GM19397 (cell line): ENCODE measurements at regions not wholly inside any gene's neighbourhood (a gene's known extent, or its start where the extent isn't known, plus 50 kb on each side); places are given as distances from the start of the nearest gene placed in this dataset.

ENCODE experiments used
- ATAC-seq: cut with Tn5 transposase; IDR thresholded peaks from one replicate; pipeline ENCODE4 v1.9.1; 2021; ENCODE audit warnings: mild to moderate bottlenecking, moderate library complexity; ENCODE audit not compliant: unreplicated experiment

DNA sequence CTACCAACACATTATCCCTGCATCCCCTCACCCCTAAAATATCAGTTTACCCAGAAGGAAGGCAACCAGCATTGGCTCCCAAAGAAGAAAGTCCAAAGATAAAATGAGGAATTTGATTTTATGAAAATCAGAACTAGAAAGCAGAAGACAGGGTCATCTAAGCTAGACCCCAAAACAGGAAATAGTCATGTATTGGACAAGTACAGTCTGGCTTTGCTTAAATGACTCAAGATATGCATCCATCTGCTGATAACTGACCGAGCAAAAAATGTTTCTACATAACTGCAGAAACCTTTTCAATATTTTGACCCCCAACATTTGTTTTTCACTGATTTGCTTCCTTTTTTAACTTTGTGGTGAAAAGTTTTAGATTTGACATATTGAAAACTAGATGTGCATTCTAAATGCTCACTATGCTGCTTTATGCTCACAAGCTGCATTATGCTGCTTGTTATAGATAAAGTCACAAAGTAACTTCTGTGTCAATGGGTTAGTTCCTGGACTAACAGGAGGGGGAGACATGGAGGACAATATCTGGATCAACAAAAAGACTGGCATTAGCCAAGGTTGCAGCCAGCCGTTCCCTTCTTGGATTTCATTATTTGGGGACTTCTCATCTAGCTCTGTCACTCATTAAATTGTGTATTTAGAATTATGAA is 227.0 kb downstream of the INHBA start:
- no peak for ATAC-seq

DNA sequence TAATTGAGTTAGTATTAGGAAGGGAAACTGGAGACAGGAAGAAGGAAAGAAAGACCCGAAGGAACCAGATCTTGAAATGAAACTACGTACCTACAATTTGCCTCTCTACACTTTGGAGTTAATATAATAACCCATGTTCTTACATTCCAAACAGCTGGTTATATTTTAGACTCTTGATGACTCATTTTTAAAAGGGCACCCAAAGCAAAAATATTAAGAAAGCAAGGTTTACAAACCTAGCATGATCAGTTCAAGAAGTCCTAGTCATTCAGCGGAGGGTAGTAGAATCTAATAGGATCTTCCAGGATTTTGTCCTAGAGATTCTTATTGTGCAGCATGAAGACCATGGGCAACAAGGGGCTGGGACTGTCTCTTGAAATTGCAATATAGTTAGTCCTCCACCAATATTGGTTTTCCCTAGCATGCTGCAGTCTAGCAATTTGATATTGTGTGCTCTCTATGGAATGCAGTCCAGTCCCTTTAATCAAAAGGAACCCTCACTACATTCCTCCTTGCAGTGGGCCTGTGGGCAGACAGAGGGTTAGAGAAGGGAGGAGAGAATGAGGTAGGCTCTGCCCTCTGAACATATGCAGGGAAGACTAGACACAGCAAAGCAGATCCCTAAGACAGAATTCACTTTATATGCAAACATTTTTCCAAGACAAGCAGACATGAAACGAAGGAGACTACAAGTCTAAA is 230.3 kb downstream of the INHBA start:
- ATAC-seq, result no peak

DNA sequence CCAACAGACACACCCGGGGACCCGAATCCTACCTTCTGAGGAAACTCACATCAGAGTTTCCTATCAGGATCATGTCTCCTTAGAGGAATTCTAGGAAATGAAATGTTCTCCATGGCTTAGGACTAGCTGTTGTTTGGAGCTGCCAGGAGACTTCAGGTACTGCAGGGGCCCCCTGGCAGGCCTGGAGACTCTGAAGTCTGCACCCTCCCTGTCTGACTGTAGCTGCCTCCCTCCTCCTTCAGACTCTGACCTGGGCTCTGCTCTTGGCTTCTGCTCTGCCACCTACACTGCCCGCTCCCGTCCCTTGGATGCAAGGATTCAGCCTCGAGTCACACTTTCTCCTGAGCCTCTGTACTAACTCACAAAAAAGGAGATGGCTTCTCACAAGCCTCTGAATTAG is 232.8 kb downstream of the INHBA start:
- no peak for ATAC-seq

DNA sequence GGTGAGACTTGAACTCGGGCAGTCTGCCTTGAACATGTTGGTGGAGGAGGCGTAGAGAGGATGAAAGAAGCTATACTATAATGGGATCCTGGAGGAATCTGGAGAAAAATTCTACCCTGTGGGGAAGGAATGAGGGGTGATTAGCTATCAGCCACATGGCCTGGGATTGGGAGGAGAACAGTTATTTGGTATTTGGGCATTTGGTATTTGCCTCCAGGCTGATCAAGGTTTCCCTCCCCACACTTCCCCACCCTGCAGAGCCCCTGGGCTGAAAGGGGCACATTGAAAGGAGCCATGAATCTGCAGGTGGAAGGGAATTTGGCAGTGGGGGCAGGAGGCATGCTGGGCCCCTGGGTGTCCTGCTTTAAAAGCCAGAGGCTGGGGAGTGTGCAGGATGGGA is 235.3 kb downstream of the INHBA start:
- no peak for ATAC-seq

DNA sequence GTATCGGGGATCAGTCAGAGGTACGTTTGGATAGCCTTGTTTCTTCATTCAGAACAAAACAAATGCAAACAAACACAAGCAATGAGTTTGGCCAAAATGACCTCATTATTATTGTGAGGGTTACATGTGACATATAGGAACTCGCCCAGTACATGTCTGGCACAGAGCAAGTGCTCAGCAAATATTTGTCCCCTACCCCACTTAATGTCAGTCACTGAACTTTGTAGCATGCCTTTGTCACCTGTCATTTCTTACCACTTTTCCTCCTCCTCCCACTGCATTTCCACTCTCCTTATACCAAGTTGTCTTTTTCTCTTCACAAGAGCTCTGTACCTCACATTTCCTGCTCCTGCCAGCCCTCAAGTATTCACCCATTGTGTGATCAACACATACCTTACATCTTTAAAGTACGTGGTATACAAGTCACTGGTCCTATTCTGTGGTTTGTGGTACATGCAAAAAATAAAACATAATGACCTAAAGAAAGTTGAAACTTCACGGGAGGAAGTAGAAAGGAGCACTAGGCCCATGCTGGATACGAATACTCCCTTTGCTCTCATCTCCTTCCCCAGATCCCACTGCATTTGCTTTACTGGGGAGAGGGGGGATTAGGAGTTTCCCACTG is 236.0 kb downstream of the INHBA start:
- no peak for ATAC-seq

DNA sequence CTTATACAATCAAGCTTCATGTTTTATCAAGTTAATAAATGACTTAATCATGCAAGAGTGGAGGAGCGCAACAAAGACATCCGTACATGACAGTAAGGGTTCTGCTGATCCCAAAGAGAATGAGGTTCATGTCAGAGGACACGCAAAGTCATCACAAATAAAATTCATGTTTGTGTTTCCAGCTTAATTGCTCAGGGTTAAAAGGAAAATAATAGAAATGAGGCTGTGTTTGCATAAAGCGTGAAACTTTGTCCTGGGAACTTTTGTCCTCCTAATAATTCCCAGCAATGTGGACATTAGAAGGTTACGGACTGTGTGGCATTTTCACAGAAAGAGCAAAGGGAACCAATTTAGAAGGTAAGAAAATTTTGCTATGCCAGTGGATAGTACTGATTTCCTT is 237.3 kb downstream of the INHBA start:
- ATAC-seq, result no peak

DNA sequence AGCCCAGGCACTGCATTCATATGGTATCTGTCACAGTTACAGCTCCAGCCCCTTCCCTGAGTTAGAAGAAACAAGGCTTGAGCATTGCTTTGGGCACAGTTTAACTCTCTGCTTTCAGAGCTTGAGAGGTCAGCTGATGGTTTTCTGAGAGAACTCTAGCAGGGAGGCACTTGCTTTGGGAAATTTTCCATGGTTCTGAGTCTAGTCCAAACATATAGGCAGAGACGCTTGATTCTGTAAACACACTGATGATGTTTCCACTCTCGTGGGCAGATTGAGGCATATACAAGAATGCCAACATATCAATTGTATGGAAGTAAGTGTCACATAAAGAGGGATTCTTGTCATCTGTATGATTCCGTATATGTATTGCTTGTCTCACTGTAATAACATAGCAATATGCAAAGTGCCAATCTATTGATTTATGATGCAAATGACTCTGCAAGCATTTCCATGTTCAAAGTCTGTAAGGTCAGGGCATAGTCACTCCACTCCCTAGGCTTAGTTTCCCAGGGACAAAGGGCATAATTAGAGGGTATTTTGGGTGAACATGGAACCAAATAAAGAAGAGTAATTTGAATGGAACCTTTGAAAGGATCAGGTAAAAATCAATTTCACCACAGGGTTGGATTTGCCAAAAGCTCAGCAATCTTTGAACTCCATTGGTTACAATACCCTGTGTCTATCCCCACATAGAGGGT is 239.0 kb downstream of the INHBA start:
- ATAC-seq, result no peak

DNA sequence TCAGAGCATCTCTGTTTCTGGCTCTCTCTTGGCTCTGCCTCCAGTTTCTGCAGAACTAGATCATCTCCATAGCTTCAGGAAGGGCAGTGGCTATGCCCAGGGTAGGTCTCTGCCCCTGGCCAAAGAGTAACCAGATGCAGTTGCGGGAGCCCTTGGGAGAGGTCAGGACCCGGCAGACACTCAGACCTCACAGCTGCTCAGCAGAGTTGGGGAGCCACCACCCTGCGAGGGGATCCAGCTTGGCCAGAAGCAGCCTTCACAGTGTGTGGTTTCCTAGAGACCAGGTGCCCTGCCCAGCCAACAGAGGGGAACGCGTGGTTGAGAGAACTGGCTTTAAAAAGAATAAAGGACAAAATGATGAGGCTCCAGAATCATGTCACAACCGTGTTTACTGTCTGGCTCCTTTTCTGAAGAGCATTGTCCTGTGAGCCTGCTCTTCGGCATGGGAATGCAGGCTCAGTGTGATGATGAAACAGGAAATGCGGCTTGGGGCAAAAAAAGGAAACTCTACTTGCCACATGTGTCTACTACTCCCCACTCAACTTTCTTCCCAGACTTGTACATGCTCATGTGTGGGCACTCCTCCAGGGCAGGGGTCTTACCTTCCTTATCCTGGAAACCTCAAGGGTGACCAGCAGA is 243.1 kb downstream of the INHBA start:
- ATAC-seq, result no peak

DNA sequence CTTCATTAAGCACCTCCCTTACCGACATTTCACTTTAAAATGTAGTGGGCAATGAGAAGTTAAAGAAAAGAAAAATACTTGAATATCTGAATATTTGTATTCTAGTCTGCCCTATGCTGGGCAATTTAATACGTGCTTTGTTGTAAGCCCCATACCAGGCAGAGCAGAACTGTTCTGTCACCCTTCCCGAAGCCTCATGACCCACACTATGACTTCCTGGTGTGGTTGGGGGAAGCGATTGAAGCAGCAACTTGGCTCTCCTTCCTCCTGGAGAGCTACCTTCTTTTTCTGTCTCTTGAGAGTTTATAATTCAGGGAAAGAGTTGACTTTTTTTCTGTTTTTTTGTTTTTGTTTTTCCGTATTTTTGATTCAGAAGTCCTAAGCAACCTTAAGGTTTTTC is 243.7 kb downstream of the INHBA start:
- no peak for ATAC-seq

DNA sequence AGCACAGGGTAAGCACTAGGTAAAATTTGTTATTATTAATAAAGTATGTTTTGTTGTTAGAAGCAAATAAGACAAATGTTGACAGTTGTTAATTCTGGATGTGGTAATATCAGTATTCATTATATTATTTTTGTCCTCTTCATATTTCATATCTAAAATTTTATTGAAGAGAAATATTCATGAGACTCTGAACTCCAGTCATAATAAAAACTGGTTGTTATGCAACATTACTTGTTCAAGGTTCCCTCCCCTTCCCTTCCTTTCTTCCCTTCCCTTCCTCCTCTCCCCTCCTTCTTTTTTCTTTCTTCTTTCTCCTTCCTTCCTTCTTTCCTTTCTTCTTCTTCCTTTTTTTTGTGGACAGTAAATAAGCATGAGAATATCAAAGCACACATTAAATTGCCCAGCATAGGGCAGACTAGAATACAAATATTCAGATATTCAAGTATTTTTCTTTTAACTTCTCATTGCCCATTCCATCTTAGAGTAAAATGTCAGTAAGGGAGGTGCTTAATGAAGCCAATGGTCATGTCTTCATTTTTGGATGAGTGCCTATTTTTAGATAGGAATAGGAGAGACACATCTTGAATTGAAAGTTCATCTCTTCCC is 245.0 kb downstream of the INHBA start:
- ATAC-seq, result no peak

DNA sequence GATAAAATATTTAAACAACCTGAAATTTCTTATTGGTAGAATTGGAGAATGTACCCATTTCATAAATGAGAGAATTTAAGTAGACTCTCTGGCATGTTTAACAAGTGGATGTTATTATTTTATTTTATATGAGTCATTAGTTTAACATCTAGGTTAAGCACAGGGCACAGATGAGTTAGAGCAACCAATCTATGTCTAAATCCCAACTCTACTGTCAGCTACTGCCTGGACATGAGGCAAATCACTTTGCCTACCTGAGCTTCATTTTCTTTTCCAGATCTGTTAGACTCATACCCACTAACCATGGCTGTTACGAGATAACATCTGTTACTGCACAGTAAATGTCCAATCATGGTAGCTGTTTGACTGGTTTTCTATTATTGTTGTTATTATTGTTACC is 251.1 kb downstream of the INHBA start:
- no peak for ATAC-seq

DNA sequence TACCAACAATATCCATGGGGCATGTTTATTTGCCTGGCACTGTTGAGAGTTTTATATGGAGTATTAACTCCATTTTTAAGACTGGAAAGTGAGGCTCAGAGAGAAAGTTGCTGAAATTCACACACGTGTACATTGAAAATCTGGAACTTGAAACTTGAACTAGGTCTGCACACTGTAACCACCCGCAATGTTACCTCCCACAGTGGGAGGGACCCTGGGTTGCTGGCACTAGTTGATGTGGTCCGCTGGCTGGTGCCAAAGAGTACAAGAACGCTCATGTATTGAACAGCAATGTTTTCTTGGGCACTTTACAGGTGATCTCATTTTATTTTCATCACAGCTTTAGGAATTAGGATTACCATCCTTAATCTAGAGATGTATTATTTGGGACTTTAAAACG is 253.2 kb downstream of the INHBA start:
- ATAC-seq, result no peak

DNA sequence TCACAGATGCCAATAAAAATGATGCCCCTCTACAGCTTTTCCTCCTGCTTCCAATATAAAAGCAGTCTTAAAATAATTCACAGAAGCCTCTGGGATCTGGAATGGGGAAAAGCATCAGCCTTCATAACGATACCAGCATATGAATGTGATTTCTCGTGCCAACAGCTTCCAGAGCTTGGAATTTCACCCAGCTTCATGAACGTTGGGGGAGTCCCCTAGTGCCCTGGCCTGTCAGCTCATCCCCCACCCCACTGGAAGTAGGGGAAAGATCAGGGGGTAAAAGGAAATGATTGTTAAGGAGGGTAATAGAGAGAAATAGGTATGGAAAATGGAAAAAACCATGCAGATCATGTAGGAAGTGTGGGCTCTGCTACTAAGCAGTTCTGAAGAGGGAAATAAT is 253.6 kb downstream of the INHBA start:
- ATAC-seq, result no peak

DNA sequence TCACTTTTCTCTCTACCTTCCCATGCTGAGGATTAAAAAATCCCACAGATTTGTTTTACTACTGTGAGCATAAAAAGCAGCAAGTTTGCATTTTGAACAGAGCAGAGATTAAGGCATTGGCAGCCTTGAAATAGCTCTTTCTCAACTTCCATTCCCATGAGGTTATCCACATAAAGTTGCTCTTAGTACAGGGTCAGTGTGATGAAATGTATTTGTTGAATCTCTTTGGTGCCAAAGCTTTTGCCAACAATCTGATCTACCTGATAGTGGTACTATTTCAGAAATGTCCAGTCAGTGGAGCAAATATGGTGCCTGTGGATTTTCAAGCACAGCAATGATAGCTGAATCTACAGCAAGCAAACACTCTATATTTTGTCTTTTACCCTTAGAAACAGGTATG is 254.8 kb downstream of the INHBA start:
- no peak for ATAC-seq

DNA sequence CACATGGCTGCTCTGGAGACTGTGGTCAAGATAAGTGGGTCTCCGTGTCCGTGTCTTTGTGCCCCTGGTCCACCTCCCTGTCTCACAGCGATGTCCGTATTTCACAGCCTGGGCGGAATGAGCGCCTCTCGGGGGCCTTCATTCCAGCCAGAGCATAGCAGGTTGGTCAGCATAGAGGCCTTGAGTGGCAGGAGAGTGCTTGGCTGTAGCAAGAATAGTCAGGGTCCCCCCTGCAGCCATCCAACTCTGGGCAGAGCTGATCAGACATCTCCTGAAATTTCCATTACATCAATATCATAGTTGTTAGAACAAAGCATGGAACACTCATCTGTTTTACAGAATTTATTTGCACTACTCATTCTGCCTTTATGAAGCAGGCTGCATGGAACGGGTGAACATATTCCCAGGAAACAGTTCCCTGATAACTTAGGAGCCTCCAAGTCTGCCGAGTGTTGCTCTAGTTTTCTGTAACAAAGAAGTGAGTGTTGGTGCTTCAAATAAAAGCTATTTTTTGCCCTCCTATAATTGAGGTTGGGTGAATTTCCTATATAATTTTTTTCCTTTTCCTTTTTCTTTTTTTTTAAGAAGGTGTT is 255.3 kb downstream of the INHBA start:
- ATAC-seq, result no peak

DNA sequence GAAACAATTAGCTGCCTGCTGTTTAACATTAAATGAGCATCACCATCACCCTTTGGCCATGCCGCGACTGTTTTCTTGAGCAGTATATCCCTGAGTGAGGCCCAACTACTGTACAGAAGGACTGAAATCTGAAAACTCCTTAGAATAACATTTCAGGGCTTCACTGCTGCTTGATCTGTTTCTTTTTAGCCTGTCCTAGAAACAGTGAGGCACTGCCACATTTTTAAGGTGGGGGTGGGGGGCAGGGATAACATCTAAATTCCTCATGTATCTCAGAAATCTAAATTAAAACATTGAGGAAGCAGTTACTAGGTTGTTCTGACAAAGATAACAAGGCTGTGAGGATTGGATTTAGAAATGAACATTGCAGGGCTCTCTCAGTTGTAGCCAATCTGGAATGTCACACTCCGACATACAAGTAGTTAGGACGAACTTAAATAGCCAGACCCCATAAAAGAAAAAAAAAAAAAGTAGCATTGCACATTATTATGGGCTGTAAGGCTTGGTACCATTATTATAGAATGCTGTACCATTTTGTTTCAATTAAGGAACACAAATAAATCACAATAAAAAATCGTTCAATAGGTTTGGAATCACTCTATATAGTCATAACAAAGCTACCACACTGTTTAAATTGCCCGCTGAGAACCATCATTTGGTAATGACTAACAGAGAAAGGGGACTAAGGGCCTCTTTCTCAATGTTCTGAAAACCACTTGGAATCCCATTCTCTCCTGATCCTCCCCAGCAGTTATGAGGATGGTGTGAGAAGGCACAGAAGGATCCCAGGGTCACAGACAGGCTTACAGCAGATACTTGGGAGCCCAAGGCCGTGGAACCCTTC is 256.1 kb downstream of the INHBA start:
- ATAC-seq, result no peak

DNA sequence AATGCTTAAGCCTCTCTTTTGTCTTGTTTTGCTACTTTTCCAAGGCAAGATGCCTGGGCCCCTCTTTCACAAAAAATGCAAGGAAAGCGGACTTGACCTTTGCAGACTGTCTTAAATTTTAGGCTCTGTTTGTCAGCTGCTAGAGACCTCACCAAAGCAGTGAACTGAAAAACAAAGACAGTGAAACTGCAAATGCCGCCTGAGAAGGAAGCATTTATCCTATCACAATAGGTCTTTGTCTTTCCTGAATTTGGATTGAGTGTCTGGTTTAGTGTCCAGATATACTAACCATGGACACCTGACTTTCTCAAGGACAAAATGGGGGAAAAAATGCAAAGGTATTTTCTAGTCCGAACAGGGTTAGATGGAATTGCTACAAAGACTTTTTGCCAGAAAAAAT is 256.9 kb downstream of the INHBA start:
- ATAC-seq, result no peak

DNA sequence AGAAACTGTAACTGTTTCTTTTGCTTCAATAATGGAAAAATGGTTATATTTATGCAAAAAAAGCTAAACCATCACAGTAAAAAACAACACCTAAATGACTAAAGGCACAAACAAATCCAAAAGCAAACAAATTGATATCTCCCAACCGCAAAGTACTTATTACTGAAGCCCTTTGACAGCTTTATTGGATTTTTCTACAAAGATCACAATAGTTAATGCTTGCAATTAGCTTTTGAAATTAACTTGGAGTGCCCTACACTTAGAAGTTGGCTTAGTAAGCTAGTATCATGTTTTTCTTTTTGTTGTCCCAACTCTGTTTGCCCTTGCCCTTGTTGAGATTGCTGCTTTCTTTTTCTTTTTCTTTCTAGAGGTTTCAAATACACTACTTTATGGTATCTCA is 257.5 kb downstream of the INHBA start:
- no peak for ATAC-seq

DNA sequence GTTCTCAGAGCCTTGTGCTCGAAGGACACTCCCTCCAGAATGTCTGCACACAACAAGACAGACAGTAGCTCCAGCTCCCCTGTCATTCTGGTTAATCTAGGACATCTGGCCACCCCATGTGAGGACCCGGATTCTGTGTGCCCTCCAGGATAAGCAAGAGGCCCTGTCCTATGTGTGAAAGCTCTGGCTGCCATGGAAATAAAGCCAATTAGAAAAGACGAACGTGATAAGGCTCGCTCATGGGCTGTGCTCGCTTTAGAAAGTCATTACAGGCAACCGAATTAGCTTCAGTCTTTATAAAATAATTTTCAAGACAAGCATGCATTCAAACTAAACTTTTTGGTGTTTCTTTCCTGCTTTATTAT is 263.4 kb downstream of the INHBA start:
- no peak for ATAC-seq
